ENCODE measurements at regions not wholly inside any gene's neighbourhood (a gene's known extent, or its start where the extent isn't known, plus 50 kb on each side); places are given as distances from the start of the nearest gene placed in this dataset.
"Not testable (repeated sequence)": the region's sequence is repeated elsewhere in the genome, so short reads cannot be mapped to it uniquely, and the experiment has no call there.

DNA sequence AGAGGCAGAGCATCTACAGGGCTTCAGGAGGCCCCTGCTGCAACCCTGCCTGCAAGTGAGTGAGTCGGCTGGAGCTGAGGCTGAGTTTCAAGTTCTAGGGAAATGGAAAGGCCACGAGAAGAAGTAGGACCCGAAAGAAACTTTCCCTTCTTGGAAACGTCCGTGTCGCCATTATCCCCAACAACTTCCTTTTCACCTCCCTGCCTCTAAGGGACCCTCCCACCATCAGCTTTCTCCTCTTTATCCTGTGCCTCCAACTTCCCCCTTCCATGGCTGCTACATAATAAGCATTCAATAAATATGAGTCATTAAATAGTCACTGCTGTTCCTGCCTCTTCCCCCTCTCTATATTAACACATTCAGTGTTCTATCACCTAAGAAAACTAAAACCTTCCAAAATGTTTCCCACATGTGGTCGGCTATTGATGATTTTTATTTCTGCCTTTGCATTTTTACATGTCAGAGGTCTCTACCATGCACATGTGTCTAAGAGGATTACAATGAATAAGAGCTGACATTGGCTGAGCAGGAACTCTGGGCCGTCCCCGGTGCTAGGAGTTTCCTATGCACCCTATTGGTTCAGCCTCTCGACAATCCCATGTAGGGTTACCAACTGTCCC, 115.9 kb upstream of the TNRC6C start:
- Mint-ChIP-seq H3K4me1 (no peaks in the 10 kb centered on the region), H3K36me3 (ENCODE audit: low read depth) (no peaks in the 10 kb centered on the region), H3K4me3 (no peak overlapping the region), H3K9me3 (no peaks in the 10 kb centered on the region), H3K27me3 (ENCODE audit: low read depth) (no peaks in the 10 kb centered on the region), H3K27ac (ENCODE audit: unreplicated experiment) (no peak overlapping the region)
- no peak for DNase-seq (ENCODE audit: low read depth, low spot score)
- TF ChIP-seq, protein P1, sequence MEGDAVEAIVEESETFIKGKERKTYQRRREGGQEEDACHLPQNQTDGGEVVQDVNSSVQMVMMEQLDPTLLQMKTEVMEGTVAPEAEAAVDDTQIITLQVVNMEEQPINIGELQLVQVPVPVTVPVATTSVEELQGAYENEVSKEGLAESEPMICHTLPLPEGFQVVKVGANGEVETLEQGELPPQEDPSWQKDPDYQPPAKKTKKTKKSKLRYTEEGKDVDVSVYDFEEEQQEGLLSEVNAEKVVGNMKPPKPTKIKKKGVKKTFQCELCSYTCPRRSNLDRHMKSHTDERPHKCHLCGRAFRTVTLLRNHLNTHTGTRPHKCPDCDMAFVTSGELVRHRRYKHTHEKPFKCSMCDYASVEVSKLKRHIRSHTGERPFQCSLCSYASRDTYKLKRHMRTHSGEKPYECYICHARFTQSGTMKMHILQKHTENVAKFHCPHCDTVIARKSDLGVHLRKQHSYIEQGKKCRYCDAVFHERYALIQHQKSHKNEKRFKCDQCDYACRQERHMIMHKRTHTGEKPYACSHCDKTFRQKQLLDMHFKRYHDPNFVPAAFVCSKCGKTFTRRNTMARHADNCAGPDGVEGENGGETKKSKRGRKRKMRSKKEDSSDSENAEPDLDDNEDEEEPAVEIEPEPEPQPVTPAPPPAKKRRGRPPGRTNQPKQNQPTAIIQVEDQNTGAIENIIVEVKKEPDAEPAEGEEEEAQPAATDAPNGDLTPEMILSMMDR (conservative IDR thresholded peaks at IDR 0.05): no peak

GRCh38 chr17:77843255-77843895, 115.1 kb upstream of the TNRC6C start:
- not testable (repeated sequence) for H3K4me3 Mint-ChIP-seq; H3K27me3 Mint-ChIP-seq (ENCODE audit: low read depth); H3K36me3 Mint-ChIP-seq (ENCODE audit: low read depth); DNase-seq (ENCODE audit: low read depth, low spot score); H3K9me3 Mint-ChIP-seq; H3K27ac Mint-ChIP-seq (ENCODE audit: unreplicated experiment); H3K4me1 Mint-ChIP-seq

GRCh38 chr17:77843896-77844295, 114.6 kb upstream of the TNRC6C start:
- Mint-ChIP-seq H3K4me1 (no peaks in the 10 kb centered on the region), H3K27ac (ENCODE audit: unreplicated experiment) (no peak overlapping the region), H3K4me3 (no peak overlapping the region), H3K27me3 (ENCODE audit: low read depth) (no peaks in the 10 kb centered on the region), H3K36me3 (ENCODE audit: low read depth) (no peaks in the 10 kb centered on the region), H3K9me3 (no peaks in the 10 kb centered on the region)
- TF ChIP-seq, protein P1 (conservative IDR thresholded peaks at IDR 0.05): no peak
- DNase-seq (ENCODE audit: low read depth, low spot score): no peak

GRCh38 chr17:77844681-77845080, 113.8 kb upstream of the TNRC6C start:
- H3K27me3 Mint-ChIP-seq (ENCODE audit: low read depth): no peaks in the 10 kb centered on the region
- TF ChIP-seq, protein P1 (conservative IDR thresholded peaks at IDR 0.05): no peak
- H3K27ac Mint-ChIP-seq (ENCODE audit: unreplicated experiment): no peak overlapping the region
- H3K4me1 Mint-ChIP-seq: no peaks in the 10 kb centered on the region
- H3K4me3 Mint-ChIP-seq: no peak overlapping the region
- H3K36me3 Mint-ChIP-seq (ENCODE audit: low read depth): no peaks in the 10 kb centered on the region
- no peaks in the 10 kb centered on the region for H3K9me3 Mint-ChIP-seq
- DNase-seq (ENCODE audit: low read depth, low spot score): no peak

- Mint-ChIP-seq H3K4me1 (no peaks in the 10 kb centered on the region), H3K27me3 (ENCODE audit: low read depth) (no peaks in the 10 kb centered on the region), H3K27ac (ENCODE audit: unreplicated experiment) (no peak overlapping the region), H3K9me3 (no peaks in the 10 kb centered on the region), H3K4me3 (no peak overlapping the region), H3K36me3 (ENCODE audit: low read depth) (no peaks in the 10 kb centered on the region)
- TF ChIP-seq, protein P1 (conservative IDR thresholded peaks at IDR 0.05): no peak
- DNase-seq (ENCODE audit: low read depth, low spot score): no peak
These were observed 112.8 kb upstream of the TNRC6C start for GRCh38 chr17:77845541-77846225.

DNA sequence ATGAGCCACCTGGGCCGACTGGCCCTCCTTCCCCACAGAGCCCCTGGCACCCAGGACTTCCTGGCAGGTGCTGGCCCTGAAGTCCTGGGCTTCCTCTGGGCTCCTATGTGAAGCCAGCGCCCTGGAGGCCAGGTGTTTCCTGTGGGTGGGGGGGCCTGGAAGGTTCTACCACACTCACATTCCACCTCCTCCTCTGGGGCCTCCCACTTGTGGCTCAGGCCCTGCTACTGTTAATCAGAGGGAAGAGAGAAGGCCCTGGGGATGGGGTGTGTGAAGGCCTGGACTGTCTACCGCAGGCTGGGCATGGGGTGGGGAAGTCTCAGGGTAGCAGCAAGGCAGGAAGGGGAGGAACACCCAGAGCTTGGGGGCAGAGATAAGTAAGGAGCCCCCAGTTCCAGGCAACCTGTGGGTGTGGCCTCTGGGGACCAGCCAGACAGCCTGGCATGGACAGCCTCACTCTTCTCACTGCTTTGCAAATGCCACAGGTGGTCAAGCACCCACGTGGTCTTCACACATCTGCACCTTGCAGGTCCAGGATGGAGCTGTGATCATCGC, 111.9 kb upstream of the TNRC6C start:
- no peak for DNase-seq (ENCODE audit: low read depth, low spot score)
- H3K9me3 Mint-ChIP-seq: no peaks in the 10 kb centered on the region

More for the DNA sequence above, 111.9 kb upstream of the TNRC6C start:
- Mint-ChIP-seq H3K36me3 (ENCODE audit: low read depth) (no peaks in the 10 kb centered on the region), H3K4me3 (no peak overlapping the region), H3K27me3 (ENCODE audit: low read depth) (no peaks in the 10 kb centered on the region), H3K27ac (ENCODE audit: unreplicated experiment) (no peak overlapping the region), H3K4me1 (no peaks in the 10 kb centered on the region)
- TF ChIP-seq, protein P1 (conservative IDR thresholded peaks at IDR 0.05): no peak

Measured in neural crest cell (in vitro differentiated cells).